ENCODE measurements at regions not wholly inside any gene's neighbourhood (a gene's known extent, or its start where the extent isn't known, plus 50 kb on each side); places are given as distances from the start of the nearest gene placed in this dataset.
"Not testable (repeated sequence)": the region's sequence is repeated elsewhere in the genome, so short reads cannot be mapped to it uniquely, and the experiment has no call there.

GRCh38 chr3:150357923-150358607 lies 50.0 kb upstream of the TSC22D2 start:
- DNase-seq = no peak

GRCh38 chr3:150357140-150357539 lies 51.0 kb upstream of the TSC22D2 start:
- DNase-seq = no peak

- DNase-seq = no peak
Observed at GRCh38 chr3:150355574-150355973, 52.5 kb upstream of the TSC22D2 start.

- DNase-seq = no peak
Observed at GRCh38 chr3:150352931-150353330, 55.2 kb upstream of the TSC22D2 start.

GRCh38 chr3:150351398-150351797 lies 56.7 kb upstream of the TSC22D2 start:
- no peak for DNase-seq

- no peak for DNase-seq
Observed at GRCh38 chr3:150349314-150350097, 58.6 kb upstream of the TSC22D2 start.

- no peak for DNase-seq
Observed at GRCh38 chr3:150348500-150348899, 59.6 kb upstream of the TSC22D2 start.

- no peak for DNase-seq
Observed at GRCh38 chr3:150346981-150347863, 60.9 kb upstream of the TSC22D2 start.

- no peak for DNase-seq
Observed at GRCh38 chr3:150346266-150346665, 61.8 kb upstream of the TSC22D2 start.

GRCh38 chr3:150345021-150345538 lies 63.0 kb upstream of the TSC22D2 start:
- no peak for DNase-seq

GRCh38 chr3:150344079-150344759 lies 63.9 kb upstream of the TSC22D2 start:
- no peak for DNase-seq

- DNase-seq = no peak
Observed at GRCh38 chr3:150342896-150343467, 65.1 kb upstream of the TSC22D2 start.

- DNase-seq = no peak
Observed at GRCh38 chr3:150341891-150342290, 66.2 kb upstream of the TSC22D2 start.

GRCh38 chr3:150336363-150336762 lies 71.7 kb upstream of the TSC22D2 start:
- not testable (repeated sequence) for DNase-seq

- DNase-seq = no peak
Observed at GRCh38 chr3:150335631-150336030, 72.5 kb upstream of the TSC22D2 start.

- no peak for DNase-seq
Observed at GRCh38 chr3:150334974-150335373, 73.1 kb upstream of the TSC22D2 start.

GRCh38 chr3:150333477-150333876 lies 74.6 kb upstream of the TSC22D2 start:
- DNase-seq = no peak

- DNase-seq = no peak
Observed at GRCh38 chr3:150331978-150332568, 76.0 kb upstream of the TSC22D2 start.

GRCh38 chr3:150330872-150331271 lies 77.2 kb upstream of the TSC22D2 start:
- DNase-seq = no peak

- no peak for DNase-seq
Observed at GRCh38 chr3:150330174-150330573, 77.9 kb upstream of the TSC22D2 start.

- DNase-seq = no peak
Observed at GRCh38 chr3:150329408-150329807, 78.7 kb upstream of the TSC22D2 start.

- DNase-seq = no peak
Observed at GRCh38 chr3:150328654-150329040, 79.5 kb upstream of the TSC22D2 start.

Measured in NCI-H1436 (cell line).